ENCODE measurements at regions not wholly inside any gene's neighbourhood (a gene's known extent, or its start where the extent isn't known, plus 50 kb on each side); places are given as distances from the start of the nearest gene placed in this dataset.

GRCh38 chr7:79854621-79855020 lies 280.0 kb upstream of the GNAI1 start:
- Histone ChIP-seq H3K4me1 (no peaks in the 10 kb centered on the region), H3K27me3 (no peaks in the 10 kb centered on the region), H3K36me3 (no peaks in the 10 kb centered on the region), H3K9me3 (no peaks in the 10 kb centered on the region), H3K4me3 (no peak overlapping the region), H3K27ac (no peak overlapping the region)
- no peak for DNase-seq (ENCODE audit: low spot score)
- no peak for TF ChIP-seq CTCF (IDR thresholded peaks at IDR 0.05)

DNA sequence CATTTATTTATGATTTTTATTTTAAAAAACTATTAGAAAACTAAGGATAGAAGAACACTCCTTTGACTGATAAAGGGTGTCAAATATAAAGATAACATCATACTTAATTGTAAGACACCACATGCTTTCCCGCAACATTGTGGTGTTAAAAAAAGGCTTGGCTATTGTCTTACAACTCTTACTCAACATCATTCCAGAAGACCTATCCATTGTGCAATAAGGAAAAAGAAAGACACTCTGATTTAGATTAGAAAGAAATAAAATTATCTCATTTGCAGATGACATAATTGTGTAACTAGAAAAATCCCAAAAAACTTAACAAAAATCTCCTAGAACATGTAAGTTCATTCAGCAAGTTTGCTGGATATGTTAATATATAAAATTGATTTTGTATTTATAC lies 296.7 kb upstream of the GNAI1 start:
- H3K9me3 ChIP-seq: no peaks in the 10 kb centered on the region
- no peak for TF ChIP-seq CTCF (IDR thresholded peaks at IDR 0.05)
- no peak for DNase-seq (ENCODE audit: low spot score)
- H3K27ac ChIP-seq: no peak overlapping the region
- no peak overlapping the region for H3K4me3 ChIP-seq
- H3K36me3 ChIP-seq: no peaks in the 10 kb centered on the region
- no peaks in the 10 kb centered on the region for H3K4me1 ChIP-seq
- no peaks in the 10 kb centered on the region for H3K27me3 ChIP-seq

- H3K27ac ChIP-seq: no peak overlapping the region
- no peaks in the 10 kb centered on the region for H3K9me3 ChIP-seq
- no peaks in the 10 kb centered on the region for H3K4me1 ChIP-seq
- no peaks in the 10 kb centered on the region for H3K27me3 ChIP-seq
- DNase-seq (ENCODE audit: low spot score): no peak
- no peak overlapping the region for H3K4me3 ChIP-seq
- TF ChIP-seq CTCF (IDR thresholded peaks at IDR 0.05): no peak
- no peaks in the 10 kb centered on the region for H3K36me3 ChIP-seq
These were observed 301.0 kb upstream of the GNAI1 start for GRCh38 chr7:79833616-79834015.

DNA sequence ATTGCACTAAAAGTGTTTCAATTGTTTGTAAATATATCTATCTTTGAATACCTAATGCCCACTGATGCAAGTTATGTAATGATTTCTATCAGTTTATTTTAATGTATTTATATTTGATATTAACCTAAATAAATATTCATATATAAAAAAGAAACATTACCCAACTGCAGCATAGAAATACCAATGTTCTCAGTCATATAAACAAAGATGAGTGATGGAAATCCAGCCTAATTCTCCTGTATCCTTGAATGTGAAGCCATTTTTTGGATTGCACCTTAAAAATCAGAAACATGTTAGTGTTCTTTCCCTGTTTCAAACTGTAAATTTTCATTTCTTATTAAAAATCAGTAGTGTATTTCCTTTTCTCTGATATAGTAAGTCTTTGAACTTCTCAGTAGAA lies 305.8 kb upstream of the GNAI1 start:
- Histone ChIP-seq H3K4me1 (no peaks in the 10 kb centered on the region), H3K4me3 (no peak overlapping the region), H3K27me3 (no peaks in the 10 kb centered on the region), H3K36me3 (no peaks in the 10 kb centered on the region), H3K9me3 (no peaks in the 10 kb centered on the region), H3K27ac (no peak overlapping the region)
- DNase-seq (ENCODE audit: low spot score): no peak
- TF ChIP-seq CTCF (IDR thresholded peaks at IDR 0.05): no peak

GRCh38 chr7:79823246-79823951 lies 311.2 kb upstream of the GNAI1 start:
- Histone ChIP-seq H3K4me1 (no peaks in the 10 kb centered on the region), H3K27ac (no peak overlapping the region), H3K36me3 (no peaks in the 10 kb centered on the region), H3K27me3 (no peaks in the 10 kb centered on the region), H3K4me3 (no peak overlapping the region), H3K9me3 (no peaks in the 10 kb centered on the region)
- TF ChIP-seq CTCF (IDR thresholded peaks at IDR 0.05): no peak
- DNase-seq (ENCODE audit: low spot score): no peak

GRCh38 chr7:79822620-79823240 lies 311.9 kb upstream of the GNAI1 start:
- DNase-seq (ENCODE audit: low spot score): no peak
- Histone ChIP-seq H3K27ac (no peak overlapping the region), H3K27me3 (no peaks in the 10 kb centered on the region), H3K4me1 (no peaks in the 10 kb centered on the region), H3K36me3 (no peaks in the 10 kb centered on the region), H3K9me3 (no peaks in the 10 kb centered on the region), H3K4me3 (no peak overlapping the region)
- no peak for TF ChIP-seq CTCF (IDR thresholded peaks at IDR 0.05)
